ENCODE measurements at regions not wholly inside any gene's neighbourhood (a gene's known extent, or its start where the extent isn't known, plus 50 kb on each side); places are given as distances from the start of the nearest gene placed in this dataset.

- TF ChIP-seq, protein P1, sequence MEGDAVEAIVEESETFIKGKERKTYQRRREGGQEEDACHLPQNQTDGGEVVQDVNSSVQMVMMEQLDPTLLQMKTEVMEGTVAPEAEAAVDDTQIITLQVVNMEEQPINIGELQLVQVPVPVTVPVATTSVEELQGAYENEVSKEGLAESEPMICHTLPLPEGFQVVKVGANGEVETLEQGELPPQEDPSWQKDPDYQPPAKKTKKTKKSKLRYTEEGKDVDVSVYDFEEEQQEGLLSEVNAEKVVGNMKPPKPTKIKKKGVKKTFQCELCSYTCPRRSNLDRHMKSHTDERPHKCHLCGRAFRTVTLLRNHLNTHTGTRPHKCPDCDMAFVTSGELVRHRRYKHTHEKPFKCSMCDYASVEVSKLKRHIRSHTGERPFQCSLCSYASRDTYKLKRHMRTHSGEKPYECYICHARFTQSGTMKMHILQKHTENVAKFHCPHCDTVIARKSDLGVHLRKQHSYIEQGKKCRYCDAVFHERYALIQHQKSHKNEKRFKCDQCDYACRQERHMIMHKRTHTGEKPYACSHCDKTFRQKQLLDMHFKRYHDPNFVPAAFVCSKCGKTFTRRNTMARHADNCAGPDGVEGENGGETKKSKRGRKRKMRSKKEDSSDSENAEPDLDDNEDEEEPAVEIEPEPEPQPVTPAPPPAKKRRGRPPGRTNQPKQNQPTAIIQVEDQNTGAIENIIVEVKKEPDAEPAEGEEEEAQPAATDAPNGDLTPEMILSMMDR (IDR thresholded peaks at IDR 0.05) = no peak
- no peak for TF ChIP-seq EP300 (IDR thresholded peaks at IDR 0.05)
- TF ChIP-seq POLR2A (IDR thresholded peaks at IDR 0.05) = no peak
Observed at GRCh38 chr16:79808731-79809130, 208.2 kb upstream of the MAF start.
